Neural cell (in vitro differentiated cells): ENCODE measurements at regions not wholly inside any gene's neighbourhood (a gene's known extent, or its start where the extent isn't known, plus 50 kb on each side); places are given as distances from the start of the nearest gene placed in this dataset.

Experiments used
- H2AFZ ChIP-seq: fragments of 200-600, 300-800 bp; sonication (generic), shearing (Covaris generic); 2 replicates; pipeline ENCODE4 v1.6.0; 2014; ENCODE audit warnings: low read depth, mild to moderate bottlenecking, antibody characterized with exemption, low read length, moderate library complexity
- H3F3A ChIP-seq: fragments of 200-600 bp; shearing (Covaris generic); 2 replicates; pipeline ENCODE4 v1.6.1; 2016; ENCODE audit warnings: mild to moderate bottlenecking, moderate library complexity, mixed read lengths, antibody characterized with exemption, low read length; ENCODE audit not compliant: insufficient read depth, poor library complexity, severe bottlenecking
- H3K27ac ChIP-seq: fragments of 200-600, 300-800 bp; sonication (generic), shearing (Covaris generic); 2 replicates; pipeline ENCODE4 v1.5.1; 2014; ENCODE audit warnings: mild to moderate bottlenecking, low read length, moderate library complexity
- H3K27me3 ChIP-seq: fragments of 300-800, 200-600 bp; sonication (generic), shearing (Covaris generic); 2 replicates; pipeline ENCODE4 v1.6.0; 2014; ENCODE audit warnings: mild to moderate bottlenecking, low read depth, low read length, moderate library complexity; ENCODE audit not compliant: insufficient read depth
- H3K36me3 ChIP-seq: fragments of 300-800, 200-600 bp; sonication (generic), shearing (Covaris generic); 2 replicates; pipeline ENCODE4 v1.5.1; 2014; ENCODE audit warnings: mild to moderate bottlenecking, antibody characterized with exemption, low read length, moderate library complexity; ENCODE audit not compliant: insufficient read depth
- H3K4me2 ChIP-seq: fragments of 300-800, 200-600 bp; sonication (generic), shearing (Covaris generic); 2 replicates; pipeline ENCODE4 v1.6.0; 2014; ENCODE audit warnings: mild to moderate bottlenecking, low read length
- H3K4me3 ChIP-seq: fragments of 300-800, 200-600 bp; sonication (generic), shearing (Covaris generic); 2 replicates; pipeline ENCODE4 v1.5.1; 2014; ENCODE audit warnings: mild to moderate bottlenecking, low read length, moderate library complexity
- H3K79me2 ChIP-seq: fragments of 200-600 bp; shearing (Covaris generic); replicated peaks from 2 replicates; pipeline ENCODE4 v1.6.0; 2014; ENCODE audit warnings: mild to moderate bottlenecking, low read length, moderate library complexity; ENCODE audit not compliant: insufficient read depth
- H3K9ac ChIP-seq: fragments of 300-800, 200-600 bp; sonication (generic), shearing (Covaris generic); 2 replicates; pipeline ENCODE4 v1.6.1; 2016; ENCODE audit warnings: mild to moderate bottlenecking, low read length, mixed read lengths
- H3K9me2 ChIP-seq: fragments of 200-600 bp; shearing (Covaris generic); 2 replicates; pipeline ENCODE4 v1.6.1; 2016; ENCODE audit warnings: mild to moderate bottlenecking, low read length, mixed read lengths; ENCODE audit not compliant: insufficient read depth
- H3K9me3 ChIP-seq: fragments of 200-600, 300-800 bp; sonication (generic), shearing (Covaris generic); 2 replicates; pipeline ENCODE4 v1.6.1; 2016; ENCODE audit warnings: mild to moderate bottlenecking, mixed run types, low read length, moderate library complexity, mixed read lengths
- H4K20me1 ChIP-seq: fragments of 200-600 bp; shearing (Covaris generic); 2 replicates; pipeline ENCODE4 v1.6.1; 2016; ENCODE audit warnings: mild to moderate bottlenecking, mixed run types; ENCODE audit not compliant: insufficient read depth
- CTCF ChIP-seq: fragments of 450-650 bp; IDR thresholded peaks from 2 replicates; pipeline ENCODE4 v1.5.1; 2014; ENCODE audit warnings: antibody characterized with exemption, mild to moderate bottlenecking, moderate library complexity; ENCODE audit not compliant: poor library complexity, severe bottlenecking
- EP300 ChIP-seq: fragments of 450-650 bp; conservative IDR thresholded peaks from 2 replicates; pipeline ENCODE4 v1.6.1; 2014; ENCODE audit warnings: antibody characterized with exemption, mild to moderate bottlenecking, moderate library complexity; ENCODE audit not compliant: poor library complexity, severe bottlenecking
- EZH2 ChIP-seq: fragments of 200-600, 300-800 bp; shearing (Covaris generic), sonication (generic); IDR thresholded peaks from 2 replicates; pipeline ENCODE4 v1.6.1; 2014; ENCODE audit warnings: antibody characterized with exemption, low read length, borderline replicate concordance, mild to moderate bottlenecking; ENCODE audit not compliant: insufficient read depth, poor library complexity, severe bottlenecking
- MXI1 ChIP-seq: fragments of 450-650 bp; conservative IDR thresholded peaks from 2 replicates; pipeline ENCODE4 v1.6.1; 2014; ENCODE audit warnings: antibody characterized with exemption, mild to moderate bottlenecking; ENCODE audit not compliant: poor library complexity, severe bottlenecking
- POLR2AphosphoS5 ChIP-seq: IDR thresholded peaks from 2 replicates; pipeline ENCODE4 v1.6.1; 2012
- RAD21 ChIP-seq: fragments of 450-650 bp; conservative IDR thresholded peaks from 2 replicates; pipeline ENCODE4 v1.6.1; 2014; ENCODE audit warnings: antibody characterized with exemption, mild to moderate bottlenecking, moderate library complexity
- REST ChIP-seq: IDR thresholded peaks from 2 replicates; pipeline ENCODE4 v1.6.1; 2012; ENCODE audit warnings: borderline replicate concordance
- SMC3 ChIP-seq: fragments of 450-650 bp; conservative IDR thresholded peaks from 2 replicates; pipeline ENCODE4 v1.6.1; 2014; ENCODE audit warnings: antibody characterized with exemption, mild to moderate bottlenecking, moderate library complexity; ENCODE audit not compliant: poor library complexity
- TAF1 ChIP-seq: IDR thresholded peaks from 2 replicates; pipeline ENCODE4 v1.6.1; 2012; ENCODE audit warnings: low read depth

- H3K79me2 ChIP-seq = no peaks in the 10 kb centered on the region
- no peak overlapping the region for H3K9ac ChIP-seq
- H3K4me2 ChIP-seq = no peak overlapping the region
- no peaks in the 10 kb centered on the region for H3F3A ChIP-seq
- H4K20me1 ChIP-seq = no peaks in the 10 kb centered on the region
- H3K36me3 ChIP-seq = no peaks in the 10 kb centered on the region
- H2AFZ ChIP-seq = no peak overlapping the region
- no peak overlapping the region for H3K27ac ChIP-seq
- no peaks in the 10 kb centered on the region for H3K9me2 ChIP-seq
- H3K9me3 ChIP-seq = no peaks in the 10 kb centered on the region
- no peak for TF ChIP-seq EP300
- TF ChIP-seq EZH2 = no peak
- H3K27me3 ChIP-seq = no peaks in the 10 kb centered on the region
- no peak overlapping the region for H3K4me3 ChIP-seq
Measured at GRCh38 chr4:63226229-63226628, 1183.0 kb downstream of the TECRL start.

- H4K20me1 ChIP-seq = no peaks in the 10 kb centered on the region
- H2AFZ ChIP-seq = no peak overlapping the region
- no peaks in the 10 kb centered on the region for H3K79me2 ChIP-seq
- no peaks in the 10 kb centered on the region for H3F3A ChIP-seq
- H3K4me3 ChIP-seq = no peak overlapping the region
- H3K27ac ChIP-seq = no peak overlapping the region
- TF ChIP-seq MXI1 (no peak), CTCF (no peak), EZH2 (no peak), SMC3 (no peak)
- H3K9me3 ChIP-seq = no peaks in the 10 kb centered on the region
- no peaks in the 10 kb centered on the region for H3K9me2 ChIP-seq
- no peaks in the 10 kb centered on the region for H3K27me3 ChIP-seq
- H3K4me2 ChIP-seq = no peak overlapping the region
- no peaks in the 10 kb centered on the region for H3K36me3 ChIP-seq
- H3K9ac ChIP-seq = no peak overlapping the region
Measured at GRCh38 chr4:63222466-63222865, 1186.8 kb downstream of the TECRL start.

- Histone ChIP-seq H3K27ac (no peak overlapping the region), H3K4me2 (no peak overlapping the region), H3K9ac (no peak overlapping the region), H3K36me3 (no peaks in the 10 kb centered on the region), H4K20me1 (no peaks in the 10 kb centered on the region), H2AFZ (no peak overlapping the region), H3K9me3 (no peaks in the 10 kb centered on the region), H3K79me2 (no peaks in the 10 kb centered on the region), H3K9me2 (no peaks in the 10 kb centered on the region), H3K27me3 (no peaks in the 10 kb centered on the region), H3K4me3 (no peak overlapping the region), H3F3A (no peaks in the 10 kb centered on the region)
- TF ChIP-seq EZH2 (no peak), TAF1 (no peak), SMC3 (no peak), REST (no peak), MXI1 (no peak), POLR2AphosphoS5 (no peak), EP300 (no peak), RAD21 (no peak), CTCF (no peak)
Measured at GRCh38 chr4:63221477-63221876, 1187.8 kb downstream of the TECRL start.
